Stimulated activated naive CD4-positive, alpha-beta T cell (primary cell): ENCODE measurements at regions not wholly inside any gene's neighbourhood (a gene's known extent, or its start where the extent isn't known, plus 50 kb on each side); places are given as distances from the start of the nearest gene placed in this dataset.
A peak's percentile ranks its signal among the peaks of the same experiment; 100 is the strongest.
"Not testable (repeated sequence)": the region's sequence is repeated elsewhere in the genome, so short reads cannot be mapped to it uniquely, and the experiment has no call there.

Experiments used
- DNase-seq, 6 experiments: peaks; one replicate each; lab custom pipeline; 2025; lab: John Stamatoyannopoulos, UW

DNA sequence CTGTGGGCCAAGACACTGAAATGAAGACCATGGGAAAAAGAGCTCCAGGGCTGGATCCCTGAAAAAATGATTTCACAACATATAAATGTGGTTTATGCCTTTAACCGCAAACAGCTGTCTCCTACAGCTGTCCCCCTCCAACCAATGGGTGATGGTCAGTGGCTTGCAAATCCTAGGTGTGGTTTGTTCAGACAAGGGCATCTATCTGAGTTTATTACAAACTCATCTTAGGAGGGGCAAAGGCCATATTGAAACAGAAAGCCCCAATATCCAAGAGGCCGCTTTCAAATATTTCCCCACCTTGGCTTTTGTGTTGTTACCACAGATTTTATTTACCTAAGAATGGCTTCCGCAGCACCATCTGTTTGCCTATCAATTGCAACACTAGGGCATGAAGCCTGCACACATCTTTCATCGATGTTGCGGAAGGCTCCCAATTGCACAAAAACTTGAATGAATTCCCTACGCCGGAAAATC is 503.6 kb upstream of the AMELY start:
- no peak for DNase-seq

DNA sequence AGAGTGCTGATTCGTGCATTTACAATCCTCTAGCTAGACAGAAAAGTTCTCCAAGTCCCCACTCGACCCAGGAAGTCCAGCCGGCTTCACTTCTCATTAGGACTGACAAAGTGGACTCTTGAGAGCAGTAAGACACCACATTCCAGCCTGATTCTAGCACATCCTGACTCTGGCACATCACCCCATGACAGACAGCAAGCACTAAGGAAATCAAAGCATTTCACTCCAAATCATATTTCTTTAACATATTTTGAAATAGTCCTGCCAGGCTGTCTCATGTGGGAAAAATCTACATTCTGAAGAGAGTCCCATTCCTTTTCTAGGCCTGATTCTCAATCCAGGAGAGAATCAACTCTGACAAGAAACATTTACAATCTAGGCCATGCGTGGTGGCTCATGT is 478.5 kb upstream of the AMELY start:
- DNase-seq: no peak

DNA sequence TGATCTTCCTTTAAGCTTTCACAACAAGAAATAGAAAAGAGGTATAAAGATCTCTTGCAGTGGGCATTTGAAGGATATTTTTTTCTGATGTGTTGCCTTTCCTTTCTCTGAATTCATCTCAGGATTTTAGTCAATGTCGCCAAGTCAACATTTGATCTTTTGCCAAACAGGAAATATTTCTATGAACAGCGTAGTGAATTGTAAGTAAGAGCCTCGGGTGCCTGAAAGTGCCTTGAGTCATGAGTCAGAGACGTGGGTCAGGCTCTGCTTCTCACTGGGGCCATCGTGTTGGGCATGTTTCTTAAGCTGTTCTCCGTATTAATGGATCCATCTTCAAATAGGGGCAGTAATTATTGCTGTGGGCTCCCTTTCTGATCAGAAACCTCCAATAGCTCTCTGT is 471.4 kb upstream of the AMELY start:
- no peak for DNase-seq

DNA sequence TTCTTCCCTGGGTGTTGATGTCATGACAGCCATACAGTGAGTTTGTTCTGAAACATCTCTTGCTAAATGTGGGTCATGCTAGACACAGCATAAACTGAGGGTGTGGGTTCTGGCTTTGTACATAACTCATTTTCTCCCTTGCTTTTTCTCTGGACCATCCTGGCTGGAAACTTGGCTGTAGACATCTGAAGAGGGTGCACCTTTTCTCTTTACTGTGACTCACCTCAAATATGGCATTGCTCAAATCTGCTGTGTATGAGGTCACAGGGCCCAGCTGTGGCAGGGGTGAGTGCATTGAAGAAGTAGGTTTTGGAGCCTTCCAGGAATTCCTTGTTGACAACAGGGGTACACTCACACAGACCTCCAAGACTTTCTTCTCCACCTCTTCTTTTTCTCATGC is 465.5 kb upstream of the AMELY start:
- no peak for DNase-seq

DNA sequence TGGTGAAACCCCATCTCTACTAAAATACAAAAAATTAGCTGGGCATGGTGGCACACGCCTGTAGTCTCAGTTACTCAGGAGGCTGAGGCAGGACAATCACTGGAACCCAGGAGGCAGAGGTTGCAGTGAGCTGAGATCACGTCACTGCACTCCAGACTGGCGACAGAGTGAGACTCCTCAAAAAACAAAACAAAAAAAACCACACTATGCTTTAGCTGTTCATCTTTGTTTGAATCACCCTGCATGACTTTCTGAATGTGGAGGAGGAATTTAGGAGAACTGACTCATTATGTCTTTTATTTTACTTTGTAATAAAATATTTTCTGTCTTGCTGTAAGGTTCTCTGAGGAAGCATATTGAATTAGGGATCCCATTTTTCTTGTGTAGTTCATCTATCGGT is 462.9 kb upstream of the AMELY start:
- DNase-seq: not testable (repeated sequence)

DNA sequence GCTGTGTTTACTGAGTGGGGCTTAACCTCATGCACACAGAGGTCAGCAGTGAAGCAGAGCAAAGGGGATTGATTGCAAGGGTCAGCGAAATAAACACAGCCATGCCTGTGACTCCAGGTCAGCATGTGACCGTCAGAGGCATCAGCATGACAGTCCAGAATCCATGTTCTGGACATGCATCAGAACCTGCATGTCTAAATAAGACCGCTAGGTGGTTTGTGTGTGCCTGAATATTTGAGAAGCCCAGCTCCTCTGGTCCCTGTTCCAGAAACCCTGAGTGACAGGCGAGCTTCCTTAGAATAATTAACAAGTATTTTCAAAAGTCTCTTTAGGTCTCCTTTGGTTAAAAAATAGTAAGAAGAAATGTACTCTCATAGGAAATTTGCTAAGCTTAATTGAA is 460.4 kb upstream of the AMELY start:
- not testable (repeated sequence) for DNase-seq

DNA sequence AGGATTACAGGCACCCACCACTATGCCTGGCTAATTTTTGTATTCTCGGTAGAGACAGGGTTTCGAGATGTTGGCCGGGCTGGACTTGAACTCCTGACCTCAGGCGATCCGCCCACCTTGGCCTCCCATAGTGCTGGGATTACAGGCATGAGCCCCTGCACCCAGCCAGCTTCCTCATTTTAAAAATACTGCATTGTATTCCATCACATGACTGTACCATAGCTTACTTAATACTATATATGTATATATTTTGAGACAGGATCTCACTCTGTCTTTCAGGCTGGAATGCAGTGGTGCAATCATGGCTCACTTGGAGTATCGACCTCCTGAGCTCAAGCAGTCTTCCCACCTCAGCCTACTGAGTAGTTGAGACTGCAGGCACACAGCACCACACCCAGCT is 459.5 kb upstream of the AMELY start:
- not testable (repeated sequence) for DNase-seq

DNA sequence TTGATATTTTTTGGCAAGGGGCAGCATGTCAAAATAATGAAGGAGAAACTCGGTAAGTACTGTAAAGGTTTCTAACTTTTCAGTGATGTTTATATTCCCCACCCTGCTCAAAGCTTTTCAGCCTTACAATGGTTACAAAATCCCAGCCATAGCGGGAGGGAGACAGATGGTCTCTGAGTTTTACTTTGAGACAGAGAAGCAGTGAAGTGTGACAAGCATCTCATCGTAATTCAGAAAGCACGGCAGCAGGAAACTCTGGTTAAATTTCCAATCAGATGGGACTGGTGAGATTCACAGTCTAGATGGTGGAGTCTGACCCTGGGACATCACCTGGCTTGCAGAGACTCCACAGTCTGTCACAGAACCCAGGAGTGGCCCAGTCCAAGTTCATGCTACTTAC is 448.0 kb upstream of the AMELY start:
- no peak for DNase-seq

DNA sequence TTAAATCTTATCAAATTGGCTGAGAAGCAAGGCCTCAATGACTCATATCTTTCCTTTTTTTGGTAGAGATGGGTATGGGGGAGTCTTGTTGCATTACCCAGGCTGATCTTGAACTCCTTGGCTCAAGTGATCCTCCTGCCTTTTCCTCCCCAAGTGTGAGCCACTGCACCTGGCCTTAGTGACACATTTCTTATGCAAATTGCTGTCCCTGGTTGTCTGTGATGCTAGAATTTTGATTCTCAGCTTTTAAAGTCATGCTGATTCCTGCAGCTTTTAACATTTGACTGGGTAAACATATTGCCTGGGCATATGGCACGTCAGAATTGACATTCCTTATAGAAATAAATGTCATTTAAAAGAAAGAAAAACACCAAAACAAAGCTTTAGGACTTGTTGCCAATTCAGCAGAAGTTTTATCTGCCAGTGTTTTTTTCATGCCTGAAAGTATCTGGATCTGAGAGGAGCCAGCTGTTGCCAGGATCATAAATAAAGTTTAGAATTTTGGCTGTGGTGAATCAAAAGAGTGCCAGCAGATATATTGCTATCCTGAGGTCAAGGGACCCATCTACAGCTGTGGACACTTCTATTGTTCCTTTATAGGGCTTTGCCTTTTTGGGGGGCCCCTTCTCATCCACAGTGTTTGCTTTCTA is 446.7 kb upstream of the AMELY start:
- no peak for DNase-seq

DNA sequence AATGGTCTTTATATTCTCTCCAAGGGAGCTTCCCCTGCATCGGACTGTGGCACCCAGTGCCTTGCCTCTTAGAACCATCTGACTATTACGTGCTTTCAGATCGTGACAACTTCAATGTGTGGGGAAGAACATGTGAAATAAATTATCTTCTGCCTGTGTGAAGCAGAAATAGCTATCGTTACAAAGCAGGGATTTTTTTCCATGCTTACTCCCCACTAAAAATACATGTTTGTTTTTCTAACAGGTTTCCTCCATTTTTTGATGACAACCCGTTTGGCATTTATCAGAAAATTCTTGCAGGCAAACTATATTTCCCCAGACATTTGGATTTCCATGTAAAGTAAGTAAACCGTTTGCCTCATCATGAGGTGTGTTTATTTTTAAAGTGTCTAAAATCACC is 444.3 kb upstream of the AMELY start:
- DNase-seq: not testable (repeated sequence)

DNA sequence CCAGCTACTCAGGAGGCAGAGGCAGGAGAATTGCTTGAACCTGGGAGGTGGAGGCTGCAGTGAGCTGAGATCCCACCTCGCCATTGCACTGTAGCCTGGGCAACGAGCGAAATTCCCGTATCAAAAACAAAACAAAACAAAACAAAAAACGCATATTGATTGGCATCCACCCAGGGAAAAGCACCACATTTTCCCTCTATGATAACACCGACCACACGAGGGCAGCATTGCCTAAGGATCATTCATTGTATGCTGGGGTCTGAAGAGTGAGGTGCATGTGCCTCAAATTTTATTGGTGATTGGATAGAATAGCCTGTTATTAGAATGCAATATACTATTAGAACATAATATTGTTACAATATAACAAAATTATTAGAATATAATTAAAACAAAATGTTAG is 433.1 kb upstream of the AMELY start:
- peak in 2 of 6 experiments; percentile 25 to 33 for DNase-seq

DNA sequence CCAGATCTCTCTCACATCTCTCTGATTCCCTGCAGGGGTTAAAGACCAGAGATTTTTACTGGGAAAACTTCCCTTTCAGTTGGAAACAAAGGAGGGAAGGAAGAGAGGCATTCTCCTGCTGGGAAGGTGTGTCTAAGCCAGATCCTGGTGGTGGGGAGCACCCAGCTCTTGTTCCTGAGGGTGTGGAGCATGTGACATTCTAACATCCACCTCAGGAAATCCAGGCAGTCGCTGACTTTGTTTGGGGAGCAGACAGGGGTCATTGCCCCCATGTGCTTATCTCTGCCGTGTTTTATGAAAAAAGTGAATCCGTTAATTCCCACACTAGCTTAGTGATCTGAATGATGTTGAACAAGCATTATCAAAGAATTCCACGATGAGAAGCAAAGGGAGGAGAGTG is 431.7 kb upstream of the AMELY start:
- no peak for DNase-seq

DNA sequence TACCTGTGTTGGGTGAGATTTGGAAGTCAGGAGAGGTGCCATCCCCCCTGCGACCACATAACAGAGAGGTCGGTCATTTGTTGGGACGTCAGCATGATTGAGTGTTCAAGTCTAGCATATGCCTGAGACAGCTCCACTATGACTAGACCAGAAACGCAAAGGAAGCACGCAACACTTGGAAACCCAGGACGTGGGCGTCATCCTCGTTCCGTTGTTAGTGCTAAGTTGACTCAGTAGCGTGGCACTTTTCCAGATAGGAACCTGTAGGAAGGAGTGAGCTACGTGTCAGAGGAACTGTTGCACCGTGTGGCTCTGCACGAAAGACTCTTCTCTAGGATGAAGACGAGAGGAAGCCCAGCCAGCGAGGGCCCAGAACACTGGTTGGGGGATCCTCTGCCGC is 431.2 kb upstream of the AMELY start:
- not testable (repeated sequence) for DNase-seq

DNA sequence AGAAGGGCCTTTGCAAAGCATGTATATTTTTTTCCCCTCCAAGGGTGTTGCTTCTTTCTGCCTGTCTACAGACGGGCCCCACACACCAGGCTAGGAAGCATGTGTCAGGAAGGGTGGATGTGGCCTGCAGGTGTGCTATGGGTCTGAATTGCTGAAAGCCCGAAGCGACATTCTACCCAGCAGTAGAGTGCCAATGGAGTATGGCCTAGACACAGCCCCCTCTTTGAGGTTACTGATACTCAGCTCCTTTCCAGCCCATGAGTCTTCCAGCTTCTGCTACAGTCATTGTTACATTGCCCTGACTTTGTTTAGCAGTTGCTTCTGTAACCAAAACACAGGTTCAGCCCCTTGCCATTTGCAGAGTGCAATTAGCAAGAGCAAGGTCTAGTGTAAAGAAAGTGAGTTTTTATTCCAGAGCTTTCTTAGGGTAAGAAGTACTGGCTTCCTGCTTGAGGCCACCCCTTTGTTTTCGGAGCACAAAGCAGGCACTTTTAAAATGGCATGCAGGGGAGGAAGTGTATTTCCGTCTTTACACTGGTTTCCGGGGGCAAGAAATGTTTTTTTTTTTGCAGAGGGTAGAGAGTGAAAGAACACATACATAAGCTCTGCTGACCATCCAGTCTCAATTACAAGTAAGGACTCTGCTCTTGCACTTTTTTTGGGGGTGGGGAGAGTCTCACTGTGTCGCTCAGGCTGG is 428.0 kb upstream of the AMELY start:
- peak in 2 of 6 experiments; percentile 1 to 42 for DNase-seq

DNA sequence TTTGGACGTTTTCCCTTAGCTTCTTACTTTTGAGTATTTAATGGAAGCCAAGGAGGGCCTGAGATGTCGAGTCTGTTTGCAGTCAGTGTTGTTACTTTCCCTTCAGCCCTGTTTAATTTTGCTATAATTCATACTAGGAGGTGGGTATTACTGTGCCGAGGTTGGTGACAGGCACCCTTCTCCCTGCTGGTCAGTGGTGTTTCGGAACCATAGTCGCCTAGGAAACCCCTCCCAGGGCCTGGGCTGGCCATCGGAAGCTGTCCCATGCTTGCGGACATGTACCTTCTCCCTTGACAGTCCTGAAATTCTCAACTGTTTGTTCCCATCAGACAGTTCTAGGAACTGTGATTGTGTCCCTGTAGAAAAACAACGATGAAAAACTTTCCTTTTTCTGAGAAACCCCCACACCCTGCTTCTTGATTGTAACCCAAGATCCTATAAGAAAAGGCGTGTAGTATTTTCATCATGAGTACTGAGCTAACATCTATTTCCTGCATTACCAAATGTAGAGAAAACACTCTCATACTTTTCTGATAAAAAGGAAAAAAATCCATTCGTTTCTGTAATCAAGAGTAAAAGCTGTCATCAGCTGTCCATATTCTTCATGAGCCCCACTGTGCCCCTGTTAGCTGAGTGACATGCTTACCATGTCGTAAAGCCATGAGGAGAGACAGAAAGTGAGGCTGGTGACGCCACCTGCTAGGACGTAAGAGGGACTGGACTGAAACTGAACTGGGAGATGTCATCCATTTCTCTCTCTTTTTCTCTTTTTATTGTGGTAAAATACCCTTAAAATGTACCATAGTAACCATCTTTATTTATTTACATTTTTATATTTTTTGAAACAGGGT is 424.7 kb upstream of the AMELY start:
- no peak for DNase-seq

DNA sequence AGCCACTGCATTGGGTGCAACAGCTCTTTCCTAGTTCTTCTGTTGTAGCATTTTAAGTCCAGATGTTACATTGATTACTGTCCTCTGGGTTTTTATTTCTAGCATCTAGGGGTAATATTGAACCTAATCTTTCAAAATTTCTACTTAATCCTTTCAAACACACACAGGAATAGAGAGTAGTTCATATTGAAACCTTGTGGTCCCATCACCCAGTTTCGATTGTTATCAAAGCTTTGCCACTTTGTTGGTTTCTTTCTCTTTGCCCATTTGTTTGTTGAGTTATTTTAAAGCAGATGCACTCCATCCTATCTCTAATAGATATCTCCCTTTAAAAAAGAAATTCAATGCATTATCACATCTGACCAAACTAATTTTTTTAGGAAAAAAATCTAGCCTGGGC is 422.9 kb upstream of the AMELY start:
- no peak for DNase-seq

DNA sequence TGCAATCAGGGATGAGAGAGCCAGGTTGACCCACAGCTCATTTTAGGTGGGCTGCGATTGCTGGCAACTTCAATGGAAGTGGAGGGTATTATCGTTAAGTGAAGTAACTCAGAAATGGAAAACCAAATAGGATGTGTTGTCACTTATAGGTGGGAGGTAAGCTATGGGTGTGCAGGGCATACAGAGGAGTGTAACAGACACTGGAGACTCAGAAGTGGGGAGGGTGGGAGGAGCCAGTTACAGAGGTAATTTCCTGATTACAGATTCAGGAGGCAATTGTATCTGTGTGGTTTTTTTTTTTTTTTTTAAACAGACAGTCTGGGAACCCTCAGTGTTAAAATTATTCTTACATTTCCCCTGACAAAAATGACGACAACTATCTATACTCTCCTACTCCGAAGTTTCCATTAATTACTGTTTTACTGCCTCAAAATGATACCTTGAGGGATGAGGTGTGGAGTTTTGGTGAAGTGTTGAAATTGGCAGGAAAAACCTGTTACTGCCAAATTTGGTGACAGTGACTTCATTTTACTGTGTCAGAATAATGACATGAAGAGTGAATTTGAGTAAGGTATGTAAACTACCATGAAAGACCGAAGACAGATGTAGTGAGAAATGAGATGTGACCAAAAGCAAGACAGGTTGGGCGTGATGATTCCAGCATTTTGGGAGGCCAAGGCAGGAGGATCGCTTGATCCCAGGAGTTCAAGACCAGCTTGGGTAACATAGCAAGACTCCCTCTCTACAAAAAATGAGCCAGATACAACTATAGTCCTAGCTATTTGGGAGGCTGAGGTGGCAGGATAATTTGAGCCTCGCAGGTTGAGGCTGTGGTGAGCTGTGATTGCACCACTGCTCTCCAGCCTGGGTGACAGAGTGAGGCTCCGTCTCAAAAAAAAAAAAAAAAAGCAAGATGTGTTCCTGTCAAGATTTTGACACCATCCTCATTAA is 415.0 kb upstream of the AMELY start:
- peak in 3 of 6 experiments; percentile 43 to 57 (median 55) for DNase-seq

DNA sequence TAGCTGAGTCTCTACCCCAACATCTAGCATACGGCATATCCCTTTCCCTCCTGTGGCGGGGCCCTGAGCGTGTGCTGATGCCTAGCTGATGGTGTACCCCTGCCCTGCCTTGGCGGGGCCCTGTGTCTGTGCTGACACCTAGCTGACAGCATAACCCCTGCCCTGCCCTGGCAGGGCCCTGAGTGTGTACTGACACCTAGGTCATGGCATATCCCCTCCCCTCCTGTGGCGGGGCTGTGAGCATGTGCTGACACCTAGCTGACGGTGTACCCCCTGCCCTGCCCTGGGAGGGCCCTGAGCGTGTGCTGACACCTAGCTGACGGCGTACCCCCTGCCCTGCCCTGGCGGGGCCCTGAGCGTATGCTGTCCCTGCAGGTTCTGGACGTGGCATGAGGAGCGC is 414.0 kb upstream of the AMELY start:
- peak in 2 of 6 experiments; percentile 0 to 1 for DNase-seq

DNA sequence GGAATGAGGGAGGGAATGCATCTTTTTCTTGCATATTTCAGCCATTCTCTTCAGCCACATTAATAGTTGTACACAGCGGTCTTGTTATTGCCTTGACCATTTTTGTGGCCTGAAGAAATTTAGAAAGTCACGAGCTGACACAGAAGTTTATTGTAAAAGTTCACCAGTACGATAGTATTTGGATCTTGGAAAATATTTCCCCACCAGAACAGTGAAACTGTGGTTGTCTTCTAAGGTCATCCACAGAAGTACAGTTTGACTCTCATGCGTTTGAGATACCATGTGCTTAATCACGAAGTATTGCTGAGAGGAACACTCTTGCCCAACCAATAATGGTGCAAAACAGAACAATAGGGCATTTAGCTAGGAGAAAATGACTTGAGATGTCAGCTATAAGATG is 409.2 kb upstream of the AMELY start:
- no peak for DNase-seq

DNA sequence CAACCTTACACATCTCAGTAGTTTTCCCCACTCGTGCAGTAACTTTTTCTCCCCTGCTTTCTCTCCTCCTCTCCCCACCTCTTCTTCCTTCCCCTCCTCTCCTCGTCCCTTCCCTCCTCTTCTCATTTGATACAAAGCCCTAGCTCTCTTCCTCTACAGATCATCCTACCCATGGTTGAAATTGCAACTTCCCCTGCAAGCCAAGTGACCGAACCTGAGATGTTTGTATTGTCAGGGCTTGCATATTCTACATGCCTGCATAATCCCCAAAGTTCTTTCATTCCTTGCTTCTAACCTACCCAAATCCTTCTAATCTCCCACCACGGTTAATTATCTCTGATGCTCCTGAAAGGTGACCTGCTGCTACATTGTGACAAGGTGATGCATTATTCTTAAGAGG is 408.6 kb upstream of the AMELY start:
- not testable (repeated sequence) for DNase-seq

DNA sequence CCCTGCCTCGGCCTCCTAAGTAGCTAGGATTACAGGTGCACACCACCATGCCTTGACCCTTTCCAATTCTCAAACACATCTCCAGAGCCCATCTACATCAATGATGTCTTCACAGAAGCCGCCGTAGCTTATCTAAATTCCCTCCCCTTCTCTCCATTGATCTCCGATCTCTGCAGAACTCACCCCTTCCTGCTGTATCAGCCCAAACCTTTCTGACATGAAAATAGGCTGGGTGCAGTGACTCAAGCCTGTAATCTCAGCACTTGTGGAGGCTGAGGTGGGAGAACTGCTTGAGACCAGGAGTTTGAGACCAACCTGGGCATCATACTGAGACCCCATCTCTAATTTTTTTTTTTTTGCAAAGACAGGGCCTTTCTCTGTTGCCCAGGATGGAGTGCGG is 406.6 kb upstream of the AMELY start:
- DNase-seq: no peak

DNA sequence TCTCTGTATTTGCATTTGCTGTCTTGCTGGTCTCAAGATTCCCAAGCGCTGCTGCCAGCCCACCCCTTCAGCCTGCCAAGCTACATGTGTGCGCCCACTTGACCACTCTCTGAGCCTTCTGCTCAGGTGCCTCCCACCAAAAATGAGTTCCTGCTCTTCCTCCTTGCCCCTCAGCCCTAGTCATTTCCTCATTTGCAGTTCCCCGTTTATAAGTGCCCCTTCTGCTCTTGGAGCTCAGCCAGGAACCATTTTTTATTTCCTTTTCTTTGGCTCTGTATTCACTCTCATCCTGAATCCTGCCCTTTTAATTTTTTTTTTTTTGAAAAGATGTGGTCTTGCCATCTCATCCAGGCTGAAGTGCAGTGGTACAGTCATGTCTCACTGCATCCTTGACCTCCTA is 406.0 kb upstream of the AMELY start:
- DNase-seq: no peak
